Activated naive CD4-positive, alpha-beta T cell treated with anti-CD3 and anti-CD28 coated beads, Interleukin-2, amount 50 U/mL, for 72 hours (primary cell): ENCODE measurements at regions not wholly inside any gene's neighbourhood (a gene's known extent, or its start where the extent isn't known, plus 50 kb on each side); places are given as distances from the start of the nearest gene placed in this dataset.

Experiments
- ATAC-seq, 2 donors: fragments of 150-1000 bp; cut with Tn5 transposase; 2 replicates each; pipeline ENCODE4 v1.10.0; 2021; ENCODE audit warnings: mild to moderate bottlenecking in 2 of 2, moderate library complexity in 2 of 2
- DNase-seq, 2 donors: peaks; one replicate each; pipeline ENCODE4 v3.0.0; 2021 to 2022; ENCODE audit warnings: low spot score in 2 of 2
- H3K27ac Mint-ChIP-seq, 2 donors: one replicate each; pipeline ENCODE4 v1.8.0; 2022; ENCODE audit warnings: mild to moderate bottlenecking in 2 of 2, mixed read lengths in 2 of 2
- H3K36me3 Mint-ChIP-seq, 2 donors: one replicate each; pipeline ENCODE4 v1.8.0; 2022; ENCODE audit warnings: mixed read lengths in 2 of 2
- H3K9me3 Mint-ChIP-seq, 2 donors: one replicate each; pipeline ENCODE4 v1.8.0; 2022; ENCODE audit warnings: mixed read lengths in 2 of 2

DNA sequence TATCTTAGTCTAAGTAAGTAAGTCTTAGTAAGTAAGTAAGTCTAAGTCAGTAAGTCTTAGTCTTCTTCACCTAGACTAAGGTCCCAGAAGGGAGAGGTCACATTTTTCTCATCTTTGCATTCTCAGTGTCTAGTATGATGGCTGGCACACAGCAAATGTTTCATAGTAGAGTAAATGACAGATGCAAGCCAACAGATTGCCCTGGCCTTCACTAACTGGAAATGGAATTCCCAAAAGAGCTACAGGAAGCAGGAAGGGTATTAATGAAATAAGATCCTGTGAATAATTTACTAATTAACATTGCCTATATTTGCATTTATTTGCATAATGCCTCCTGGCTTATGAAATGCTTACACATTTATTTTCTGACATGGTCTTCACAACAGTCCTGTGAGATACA is 221.6 kb downstream of the RAD51AP2 start:
- no peak for ATAC-seq
- Mint-ChIP-seq H3K9me3 (peaks cover 3 to 18% of the 10 kb centered on the region in 2 donors), H3K27ac (no peak overlapping the region)

GRCh38 chr2:17289669-17290068 is 228.6 kb downstream of the RAD51AP2 start:
- Mint-ChIP-seq H3K9me3 (no peaks in the 10 kb centered on the region), H3K36me3 (no peaks in the 10 kb centered on the region), H3K27ac (no peak overlapping the region)
- ATAC-seq, result no peak
- no peak for DNase-seq

More for the DNA sequence above, 221.6 kb downstream of the RAD51AP2 start:
- DNase-seq, result no peak
- no peaks in the 10 kb centered on the region for H3K36me3 Mint-ChIP-seq

GRCh38 chr2:17287183-17287582 is 231.1 kb downstream of the RAD51AP2 start:
- no peaks in the 10 kb centered on the region for H3K36me3 Mint-ChIP-seq
- H3K9me3 Mint-ChIP-seq, result peaks cover 0 to 4% of the 10 kb centered on the region in 2 donors

DNA sequence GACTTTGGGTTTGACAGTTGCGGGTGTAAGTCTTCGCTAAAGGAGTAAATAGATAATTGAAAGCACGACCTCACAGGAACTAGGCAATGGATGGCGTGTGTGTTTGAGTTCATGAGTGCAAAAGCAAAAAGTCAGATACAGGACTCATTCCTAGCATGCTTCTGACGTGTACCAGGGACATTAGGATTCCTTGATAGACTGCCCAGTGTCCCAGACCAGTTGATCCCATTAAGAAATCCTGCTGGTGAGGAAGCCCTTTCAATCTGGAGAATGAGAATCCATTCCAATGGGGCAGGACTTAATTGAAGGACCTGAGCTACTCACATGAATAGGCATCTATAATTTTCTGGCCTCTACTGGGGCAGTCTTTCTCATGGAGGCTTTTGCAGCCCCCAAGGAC is 235.4 kb downstream of the RAD51AP2 start:
- ATAC-seq (no peak), DNase-seq (no peak)
- Mint-ChIP-seq H3K9me3 (peaks cover 5 to 13% of the 10 kb centered on the region in 2 donors), H3K27ac (no peak overlapping the region), H3K36me3 (no peaks in the 10 kb centered on the region)

More at GRCh38 chr2:17287183-17287582, 231.1 kb downstream of the RAD51AP2 start:
- no peak overlapping the region for H3K27ac Mint-ChIP-seq
- ATAC-seq (no peak), DNase-seq (no peak)

GRCh38 chr2:17282245-17282644 is 236.0 kb downstream of the RAD51AP2 start:
- no peaks in the 10 kb centered on the region for H3K36me3 Mint-ChIP-seq
- no peak for DNase-seq
- ATAC-seq, result no peak
- H3K27ac Mint-ChIP-seq, result no peak overlapping the region
- peaks cover 5 to 13% of the 10 kb centered on the region in 2 donors for H3K9me3 Mint-ChIP-seq

- Mint-ChIP-seq H3K9me3 (peaks cover 8 to 10% of the 10 kb centered on the region in 2 donors), H3K36me3 (no peaks in the 10 kb centered on the region), H3K27ac (no peak overlapping the region)
- ATAC-seq (no peak), DNase-seq (no peak)
These were observed 242.0 kb downstream of the RAD51AP2 start for GRCh38 chr2:17276220-17276619.

- DNase-seq, result no peak
- Mint-ChIP-seq H3K36me3 (no peaks in the 10 kb centered on the region), H3K27ac (no peak overlapping the region), H3K9me3 (peaks cover 6 to 10% of the 10 kb centered on the region in 2 donors)
- ATAC-seq, result no peak
These were observed 245.4 kb downstream of the RAD51AP2 start for GRCh38 chr2:17272652-17273525.

DNA sequence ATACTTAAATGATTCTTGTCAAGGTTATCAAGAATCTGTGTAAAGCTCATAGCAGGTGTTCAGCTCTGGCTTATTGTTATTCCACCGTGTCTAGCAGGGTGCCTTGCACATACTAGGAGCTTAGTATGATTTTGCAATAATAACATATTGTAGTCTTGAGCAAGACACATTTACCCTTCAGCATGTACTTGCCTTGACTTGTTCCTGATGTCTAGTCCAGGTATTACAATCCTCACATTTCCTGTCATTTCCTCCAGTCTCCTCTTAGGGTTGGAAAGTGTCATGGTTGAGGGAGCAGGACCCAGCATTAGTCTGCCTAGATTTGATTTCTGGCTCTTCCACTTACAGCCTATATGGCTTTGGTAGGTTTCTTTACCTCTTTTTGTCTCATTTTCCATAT is 246.1 kb downstream of the RAD51AP2 start:
- Mint-ChIP-seq H3K9me3 (peaks cover 6 to 10% of the 10 kb centered on the region in 2 donors), H3K27ac (no peak overlapping the region), H3K36me3 (no peaks in the 10 kb centered on the region)
- ATAC-seq (no peak), DNase-seq (no peak)

DNA sequence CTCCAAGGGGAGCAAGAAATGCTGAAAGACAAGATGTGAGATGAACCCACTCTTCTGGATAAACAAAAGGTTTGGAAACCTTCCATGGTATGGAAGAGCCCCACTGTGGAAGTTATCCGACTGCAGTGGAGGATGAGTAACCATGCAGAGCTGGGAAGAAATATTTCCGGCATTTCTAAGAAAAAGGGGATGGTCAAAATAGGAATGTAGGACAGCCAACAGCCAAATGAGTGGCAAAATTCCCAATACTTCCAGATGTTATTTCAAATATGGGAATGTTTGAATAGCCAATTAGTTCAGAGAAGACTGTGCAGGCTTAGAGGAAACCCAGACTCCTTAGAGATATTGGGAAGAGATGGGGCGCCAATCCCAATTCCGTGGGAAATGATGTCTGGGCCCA is 246.8 kb downstream of the RAD51AP2 start:
- H3K9me3 Mint-ChIP-seq, result peaks cover 6 to 10% of the 10 kb centered on the region in 2 donors
- ATAC-seq (no peak), DNase-seq (no peak)
- H3K36me3 Mint-ChIP-seq, result no peaks in the 10 kb centered on the region
- H3K27ac Mint-ChIP-seq, result no peak overlapping the region

- ATAC-seq (no peak), DNase-seq (no peak)
- Mint-ChIP-seq H3K9me3 (peaks cover 6 to 10% of the 10 kb centered on the region in 2 donors), H3K36me3 (no peaks in the 10 kb centered on the region), H3K27ac (no peak overlapping the region)
These were observed 247.3 kb downstream of the RAD51AP2 start for GRCh38 chr2:17270894-17271293.

DNA sequence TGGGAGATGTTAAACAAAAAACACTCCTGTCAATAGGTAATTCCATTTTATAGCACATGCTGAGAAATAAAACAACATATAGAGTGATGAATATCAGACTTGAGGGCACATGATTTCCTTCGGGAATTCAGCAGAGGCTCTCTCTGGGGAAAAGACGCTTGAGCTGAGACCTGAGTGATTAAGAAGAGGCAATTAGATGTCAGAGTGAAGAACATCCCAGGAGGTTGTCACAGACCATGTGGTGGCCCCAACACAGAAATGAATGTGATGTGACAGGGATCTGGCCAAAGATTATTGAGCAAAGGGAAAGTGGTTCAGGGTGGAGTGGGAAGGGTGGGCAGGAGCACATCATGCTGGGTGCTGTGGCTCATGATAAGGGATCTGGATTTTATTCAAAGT is 254.7 kb downstream of the RAD51AP2 start:
- no peaks in the 10 kb centered on the region for H3K36me3 Mint-ChIP-seq
- H3K9me3 Mint-ChIP-seq, result peaks cover 0 to 5% of the 10 kb centered on the region in 2 donors
- no peak overlapping the region for H3K27ac Mint-ChIP-seq
- DNase-seq (no peak), ATAC-seq (no peak)

GRCh38 chr2:17262854-17263569 is 255.2 kb downstream of the RAD51AP2 start:
- H3K27ac Mint-ChIP-seq, result no peak overlapping the region
- ATAC-seq (no peak), DNase-seq (no peak)
- peaks cover 0 to 5% of the 10 kb centered on the region in 2 donors for H3K9me3 Mint-ChIP-seq
- H3K36me3 Mint-ChIP-seq, result no peaks in the 10 kb centered on the region

- no peak for ATAC-seq
These were observed 258.6 kb downstream of the RAD51AP2 start for GRCh38 chr2:17259613-17260012.

GRCh38 chr2:17258861-17259260 is 259.4 kb downstream of the RAD51AP2 start:
- ATAC-seq, result no peak
- H3K36me3 Mint-ChIP-seq, result no peaks in the 10 kb centered on the region
- peaks cover 5 to 11% of the 10 kb centered on the region in 2 donors for H3K9me3 Mint-ChIP-seq
- no peak for DNase-seq
- H3K27ac Mint-ChIP-seq, result no peak overlapping the region

More at GRCh38 chr2:17259613-17260012, 258.6 kb downstream of the RAD51AP2 start:
- Mint-ChIP-seq H3K36me3 (no peaks in the 10 kb centered on the region), H3K27ac (no peak overlapping the region), H3K9me3 (peaks cover 5 to 6% of the 10 kb centered on the region in 2 donors)
- no peak for DNase-seq

GRCh38 chr2:17257189-17257909 is 260.9 kb downstream of the RAD51AP2 start:
- Mint-ChIP-seq H3K9me3 (peaks cover 5 to 11% of the 10 kb centered on the region in 2 donors), H3K27ac (no peak overlapping the region), H3K36me3 (no peaks in the 10 kb centered on the region)
- no peak for DNase-seq
- ATAC-seq, result no peak

DNA sequence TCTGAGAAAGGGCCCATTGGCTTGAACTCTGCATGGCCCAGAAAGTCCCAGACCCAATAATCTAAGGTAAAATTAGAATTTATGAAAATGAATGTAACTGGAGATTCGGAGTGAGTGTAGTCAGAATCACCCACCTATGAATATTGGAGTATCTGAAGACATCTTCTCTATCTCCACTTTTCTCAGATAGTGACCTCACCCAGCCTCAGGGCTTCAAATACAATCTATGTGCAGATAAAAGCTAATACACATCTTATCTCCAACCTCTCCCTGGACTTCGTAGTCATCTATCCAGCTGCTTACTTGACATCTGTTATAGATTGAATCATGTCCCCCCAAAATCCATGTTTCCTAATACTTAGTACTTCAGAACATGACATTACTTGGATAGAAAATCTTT is 263.2 kb downstream of the RAD51AP2 start:
- H3K9me3 Mint-ChIP-seq, result peaks cover 5 to 14% of the 10 kb centered on the region in 2 donors
- ATAC-seq (no peak), DNase-seq (no peak)
- no peak overlapping the region for H3K27ac Mint-ChIP-seq
- no peaks in the 10 kb centered on the region for H3K36me3 Mint-ChIP-seq

DNA sequence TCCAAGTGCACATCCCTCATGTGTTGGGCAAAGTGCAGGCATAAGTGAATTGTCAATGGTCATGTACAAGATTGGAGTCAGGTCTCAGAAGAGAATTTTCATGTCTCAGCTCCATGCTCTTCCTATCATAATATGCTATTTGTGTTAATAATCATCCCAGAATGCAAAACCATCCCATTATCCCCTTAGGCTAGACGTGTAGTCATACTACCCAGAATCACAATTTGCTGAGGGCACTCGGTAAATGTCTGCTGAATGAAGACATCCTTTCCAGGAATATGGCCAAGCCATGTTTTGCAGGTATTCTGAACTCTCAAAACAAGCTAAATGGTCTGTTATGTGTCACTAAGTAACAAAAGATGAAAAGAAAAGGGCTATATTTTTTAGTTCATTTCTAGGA is 263.8 kb downstream of the RAD51AP2 start:
- Mint-ChIP-seq H3K9me3 (peaks cover 5 to 14% of the 10 kb centered on the region in 2 donors), H3K36me3 (no peaks in the 10 kb centered on the region), H3K27ac (no peak overlapping the region)
- no peak for DNase-seq
- no peak for ATAC-seq
